ENCODE measurements at regions not wholly inside any gene's neighbourhood (a gene's known extent, or its start where the extent isn't known, plus 50 kb on each side); places are given as distances from the start of the nearest gene placed in this dataset.
A peak's percentile ranks its signal among the peaks of the same experiment; 100 is the strongest.

- Histone ChIP-seq H3K27ac (ENCODE audit: low read depth, low read length, poor library complexity, severe bottlenecking) (no peak overlapping the region), H3K79me2 (ENCODE audit: insufficient read depth, low read depth, low read length) (no peaks in the 10 kb centered on the region), H3K9me3 (ENCODE audit: low read length) (0 out of 2 replicates have a peak, but pooled peaks cover under 1% of the 10 kb centered on the region), H3K9me2 (ENCODE audit: insufficient read depth, low read length) (no peaks in the 10 kb centered on the region), H3K36me3 (ENCODE audit: insufficient read depth, low read length) (no peaks in the 10 kb centered on the region), H3K4me3 (ENCODE audit: low read depth, low read length, poor library complexity, severe bottlenecking) (no peak overlapping the region), H2AFZ (ENCODE audit: low read length) (no peak overlapping the region), H3K4me1 (ENCODE audit: insufficient read depth, low read length, poor library complexity, severe bottlenecking) (peaks cover 44% of the 10 kb centered on the region), H3K4me2 (ENCODE audit: low read length) (no peak overlapping the region), H4K20me1 (ENCODE audit: insufficient read depth, low read length) (no peaks in the 10 kb centered on the region)
- BruUV-seq (replicated peaks), result no TSS peak
- no peak for DNase-seq (ENCODE audit: low spot score)
- intact Hi-C loops (cut with micrococcal nuclease; ENCODE audit: unreplicated experiment), result no loop called here
- ChIA-PET CTCF (ENCODE audit: unreplicated experiment) (no interaction called here), POLR2A (interaction anchor here (0.6 to 3.6 kb wide), 6 partner anchors 9 to 122 kb away, joined by 3 to 18 read pairs (median 4); no protein-coding TSS in a partner anchor)
- TF ChIP-seq, protein P1, sequence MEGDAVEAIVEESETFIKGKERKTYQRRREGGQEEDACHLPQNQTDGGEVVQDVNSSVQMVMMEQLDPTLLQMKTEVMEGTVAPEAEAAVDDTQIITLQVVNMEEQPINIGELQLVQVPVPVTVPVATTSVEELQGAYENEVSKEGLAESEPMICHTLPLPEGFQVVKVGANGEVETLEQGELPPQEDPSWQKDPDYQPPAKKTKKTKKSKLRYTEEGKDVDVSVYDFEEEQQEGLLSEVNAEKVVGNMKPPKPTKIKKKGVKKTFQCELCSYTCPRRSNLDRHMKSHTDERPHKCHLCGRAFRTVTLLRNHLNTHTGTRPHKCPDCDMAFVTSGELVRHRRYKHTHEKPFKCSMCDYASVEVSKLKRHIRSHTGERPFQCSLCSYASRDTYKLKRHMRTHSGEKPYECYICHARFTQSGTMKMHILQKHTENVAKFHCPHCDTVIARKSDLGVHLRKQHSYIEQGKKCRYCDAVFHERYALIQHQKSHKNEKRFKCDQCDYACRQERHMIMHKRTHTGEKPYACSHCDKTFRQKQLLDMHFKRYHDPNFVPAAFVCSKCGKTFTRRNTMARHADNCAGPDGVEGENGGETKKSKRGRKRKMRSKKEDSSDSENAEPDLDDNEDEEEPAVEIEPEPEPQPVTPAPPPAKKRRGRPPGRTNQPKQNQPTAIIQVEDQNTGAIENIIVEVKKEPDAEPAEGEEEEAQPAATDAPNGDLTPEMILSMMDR (conservative IDR thresholded peaks at IDR 0.05; ENCODE audit: low read length), result no peak
- no peak for TF ChIP-seq EZH2phosphoT487 (IDR thresholded peaks at IDR 0.05; ENCODE audit: borderline replicate concordance, low read depth, low read length)
Observed at GRCh38 chr7:47683485-47683898, 101.6 kb upstream of the TNS3 start.

DNA sequence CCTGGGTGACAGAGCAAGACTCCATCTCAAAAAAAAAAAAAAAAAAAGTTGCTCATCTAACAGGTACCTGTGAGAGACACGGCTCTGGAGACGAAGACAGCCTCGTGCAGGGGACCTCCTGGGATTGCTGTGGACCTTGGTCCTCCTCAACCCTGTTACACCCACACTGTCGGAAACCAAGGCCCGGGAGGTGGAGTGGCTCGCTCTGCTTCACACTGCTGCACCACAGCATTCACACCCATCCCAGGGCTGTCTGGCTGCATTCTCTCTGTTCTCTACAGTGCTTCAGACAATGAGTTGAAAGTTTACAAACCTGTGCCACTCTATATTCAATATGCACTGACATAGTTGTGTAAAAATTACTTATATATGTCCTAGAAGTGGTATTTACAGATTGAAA lies 101.0 kb upstream of the TNS3 start:
- H2AFZ ChIP-seq (ENCODE audit: low read length), result no peak overlapping the region
- H3K4me1 ChIP-seq (ENCODE audit: insufficient read depth, low read length, poor library complexity, severe bottlenecking), result peaks cover 48% of the 10 kb centered on the region
- no peak overlapping the region for H3K4me3 ChIP-seq (ENCODE audit: low read depth, low read length, poor library complexity, severe bottlenecking)
- TF ChIP-seq, protein P1 (conservative IDR thresholded peaks at IDR 0.05; ENCODE audit: low read length), result no peak
- no peak for TF ChIP-seq EZH2phosphoT487 (IDR thresholded peaks at IDR 0.05; ENCODE audit: borderline replicate concordance, low read depth, low read length)
- DNase-seq (ENCODE audit: low spot score), result no peak
- H3K9me2 ChIP-seq (ENCODE audit: insufficient read depth, low read length), result no peaks in the 10 kb centered on the region
- H3K4me2 ChIP-seq (ENCODE audit: low read length), result no peak overlapping the region
- ChIA-PET CTCF (ENCODE audit: unreplicated experiment) (no interaction called here), POLR2A (no interaction called here)
- BruUV-seq (replicated peaks), result no TSS peak
- H4K20me1 ChIP-seq (ENCODE audit: insufficient read depth, low read length), result no peaks in the 10 kb centered on the region
- intact Hi-C loops (cut with micrococcal nuclease; ENCODE audit: unreplicated experiment), result no loop called here
- H3K27ac ChIP-seq (ENCODE audit: low read depth, low read length, poor library complexity, severe bottlenecking), result no peak overlapping the region
- H3K79me2 ChIP-seq (ENCODE audit: insufficient read depth, low read depth, low read length), result no peaks in the 10 kb centered on the region
- no peaks in the 10 kb centered on the region for H3K36me3 ChIP-seq (ENCODE audit: insufficient read depth, low read length)
- H3K9me3 ChIP-seq (ENCODE audit: low read length), result peaks cover 6% of the 10 kb centered on the region; the same call in 1 of the 2 replicates

- ChIA-PET CTCF (ENCODE audit: unreplicated experiment) (no interaction called here), POLR2A (no interaction called here)
- Histone ChIP-seq H3K4me2 (ENCODE audit: low read length) (peak overlapping the region; percentile 37), H3K9me2 (ENCODE audit: insufficient read depth, low read length) (no peaks in the 10 kb centered on the region), H3K9me3 (ENCODE audit: low read length) (peaks cover 22% of the 10 kb centered on the region), H4K20me1 (ENCODE audit: insufficient read depth, low read length) (no peaks in the 10 kb centered on the region), H3K27ac (ENCODE audit: low read depth, low read length, poor library complexity, severe bottlenecking) (no peak overlapping the region), H3K79me2 (ENCODE audit: insufficient read depth, low read depth, low read length) (no peaks in the 10 kb centered on the region), H3K36me3 (ENCODE audit: insufficient read depth, low read length) (peaks cover 8% of the 10 kb centered on the region; the same call in 1 of the 2 replicates), H2AFZ (ENCODE audit: low read length) (peak overlapping the region; percentile 90; the same call in 1 of the 2 replicates), H3K4me3 (ENCODE audit: low read depth, low read length, poor library complexity, severe bottlenecking) (no peak overlapping the region), H3K4me1 (ENCODE audit: insufficient read depth, low read length, poor library complexity, severe bottlenecking) (peaks cover 47% of the 10 kb centered on the region)
- TF ChIP-seq EZH2phosphoT487 (IDR thresholded peaks at IDR 0.05; ENCODE audit: borderline replicate concordance, low read depth, low read length), result no peak
- TF ChIP-seq, protein P1 (conservative IDR thresholded peaks at IDR 0.05; ENCODE audit: low read length), result no peak
- no TSS peak for BruUV-seq (replicated peaks)
- intact Hi-C loops (cut with micrococcal nuclease; ENCODE audit: unreplicated experiment), result no loop called here
- no peak for DNase-seq (ENCODE audit: low spot score)
Observed at GRCh38 chr7:47681249-47681810, 99.4 kb upstream of the TNS3 start.

Measured in OCI-LY7 (cell line).